OCI-LY7 (cell line): ENCODE measurements at regions not wholly inside any gene's neighbourhood (a gene's known extent, or its start where the extent isn't known, plus 50 kb on each side); places are given as distances from the start of the nearest gene placed in this dataset.

ENCODE experiments used
- BruUV-seq: library from RNA; stranded (reverse); fragments of 400-500 nt; replicated peaks from 2 replicates; lab custom pipeline; 2021; lab: Mats Ljungman, UMichigan
- CTCF ChIA-PET: fragments of 300-600 bp; sonication (Branson Sonifier 250); formaldehyde crosslinking; loops from one replicate; lab custom pipeline; 2022; ENCODE audit warnings: antibody characterized with exemption; ENCODE audit not compliant: unreplicated experiment; lab: Charles Lee
- POLR2A ChIA-PET: fragments of 300-600 bp; sonication (Branson Sonifier 250); formaldehyde crosslinking; loops from one replicate; lab custom pipeline; 2022; ENCODE audit warnings: antibody characterized with exemption; lab: Charles Lee
- DNase-seq: peaks from one replicate; pipeline ENCODE4 v3.0.0-alpha.2; 2015; ENCODE audit warnings: low spot score
- H2AFZ ChIP-seq: fragments of 200-600 bp; sonication (generic), shearing (Covaris generic); 2 replicates; pipeline ENCODE4 v1.6.1; 2014; ENCODE audit warnings: mild to moderate bottlenecking, antibody characterized with exemption, low read length, moderate library complexity
- H3K27ac ChIP-seq: fragments of 200-600 bp; sonication (generic); 2 replicates; pipeline ENCODE4 v1.5.1; 2014; ENCODE audit warnings: mixed run types, low read depth, mild to moderate bottlenecking, moderate library complexity, low read length, inconsistent platforms; ENCODE audit not compliant: poor library complexity, severe bottlenecking
- H3K36me3 ChIP-seq: fragments of 200-600 bp; sonication (generic); 2 replicates; pipeline ENCODE4 v1.6.1; 2014; ENCODE audit warnings: mild to moderate bottlenecking, antibody characterized with exemption, low read length, moderate library complexity, mixed read lengths; ENCODE audit not compliant: insufficient read depth
- H3K4me1 ChIP-seq: fragments of 200-600 bp; sonication (generic); 2 replicates; pipeline ENCODE4 v1.5.1; 2014; ENCODE audit warnings: mild to moderate bottlenecking, low read length; ENCODE audit not compliant: insufficient read depth, poor library complexity, severe bottlenecking
- H3K4me2 ChIP-seq: fragments of 200-600 bp; sonication (generic); 2 replicates; pipeline ENCODE4 v1.6.1; 2014; ENCODE audit warnings: mild to moderate bottlenecking, low read length
- H3K4me3 ChIP-seq: fragments of 200-600 bp; sonication (generic); 2 replicates; pipeline ENCODE4 v1.5.1; 2014; ENCODE audit warnings: mild to moderate bottlenecking, low read depth, low read length; ENCODE audit not compliant: poor library complexity, severe bottlenecking
- H3K79me2 ChIP-seq: fragments of 200-600 bp; sonication (generic); 2 replicates; pipeline ENCODE4 v1.6.1; 2016; ENCODE audit warnings: low read depth, mild to moderate bottlenecking, low read length, moderate library complexity, mixed read lengths; ENCODE audit not compliant: insufficient read depth
- H3K9me2 ChIP-seq: fragments of 200-600 bp; sonication (generic); 2 replicates; pipeline ENCODE4 v1.6.1; 2016; ENCODE audit warnings: mild to moderate bottlenecking, low read length, mixed read lengths; ENCODE audit not compliant: insufficient read depth
- H3K9me3 ChIP-seq: fragments of 200-600 bp; sonication (generic); 2 replicates; pipeline ENCODE4 v1.6.1; 2014; ENCODE audit warnings: mild to moderate bottlenecking, mixed run types, low read length, mixed read lengths
- H4K20me1 ChIP-seq: fragments of 200-600 bp; sonication (generic); 2 replicates; pipeline ENCODE4 v1.6.1; 2014; ENCODE audit warnings: mild to moderate bottlenecking, antibody characterized with exemption, low read length, moderate library complexity, mixed read lengths; ENCODE audit not compliant: insufficient read depth
- EZH2phosphoT487 ChIP-seq: fragments of 200-600 bp; sonication (generic); IDR thresholded peaks from 2 replicates; pipeline ENCODE4 v1.6.1; 2018; ENCODE audit warnings: low read depth, borderline replicate concordance, mild to moderate bottlenecking, mixed run types, antibody characterized with exemption, low read length, moderate library complexity, mixed read lengths
- intact Hi-C: fragments of 100-400 bp; cut with micrococcal nuclease; formaldehyde crosslinking; loops from one replicate; pipeline ENCODE4 v1.10.0; 2022; ENCODE audit not compliant: unreplicated experiment
- TF ChIP-seq, protein P1 (sequence below): fragments of 200-600 bp; sonication (generic); conservative IDR thresholded peaks from 2 replicates; pipeline ENCODE4 v1.5.1; 2014; ENCODE audit warnings: mild to moderate bottlenecking, antibody characterized with exemption, low read length, moderate library complexity, mixed read lengths

GRCh38 chr10:33887188-33887587 is 552.7 kb upstream of the NRP1 start:
- ChIA-PET CTCF (no interaction called here), POLR2A (no interaction called here)
- Histone ChIP-seq H3K4me1 (no peaks in the 10 kb centered on the region), H3K9me3 (no peaks in the 10 kb centered on the region), H3K9me2 (no peaks in the 10 kb centered on the region), H3K79me2 (no peaks in the 10 kb centered on the region), H3K27ac (no peak overlapping the region), H3K4me3 (no peak overlapping the region), H4K20me1 (no peaks in the 10 kb centered on the region), H2AFZ (no peak overlapping the region), H3K36me3 (no peaks in the 10 kb centered on the region), H3K4me2 (no peak overlapping the region)
- no TSS peak for BruUV-seq
- intact Hi-C loops: no loop called here
- TF ChIP-seq EZH2phosphoT487: no peak
- TF ChIP-seq, protein P1, sequence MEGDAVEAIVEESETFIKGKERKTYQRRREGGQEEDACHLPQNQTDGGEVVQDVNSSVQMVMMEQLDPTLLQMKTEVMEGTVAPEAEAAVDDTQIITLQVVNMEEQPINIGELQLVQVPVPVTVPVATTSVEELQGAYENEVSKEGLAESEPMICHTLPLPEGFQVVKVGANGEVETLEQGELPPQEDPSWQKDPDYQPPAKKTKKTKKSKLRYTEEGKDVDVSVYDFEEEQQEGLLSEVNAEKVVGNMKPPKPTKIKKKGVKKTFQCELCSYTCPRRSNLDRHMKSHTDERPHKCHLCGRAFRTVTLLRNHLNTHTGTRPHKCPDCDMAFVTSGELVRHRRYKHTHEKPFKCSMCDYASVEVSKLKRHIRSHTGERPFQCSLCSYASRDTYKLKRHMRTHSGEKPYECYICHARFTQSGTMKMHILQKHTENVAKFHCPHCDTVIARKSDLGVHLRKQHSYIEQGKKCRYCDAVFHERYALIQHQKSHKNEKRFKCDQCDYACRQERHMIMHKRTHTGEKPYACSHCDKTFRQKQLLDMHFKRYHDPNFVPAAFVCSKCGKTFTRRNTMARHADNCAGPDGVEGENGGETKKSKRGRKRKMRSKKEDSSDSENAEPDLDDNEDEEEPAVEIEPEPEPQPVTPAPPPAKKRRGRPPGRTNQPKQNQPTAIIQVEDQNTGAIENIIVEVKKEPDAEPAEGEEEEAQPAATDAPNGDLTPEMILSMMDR: no peak
- DNase-seq: no peak

GRCh38 chr10:33886299-33886698 is 551.8 kb upstream of the NRP1 start:
- ChIA-PET POLR2A (no interaction called here), CTCF (no interaction called here)
- H3K4me3 ChIP-seq: no peak overlapping the region
- no TSS peak for BruUV-seq
- H3K36me3 ChIP-seq: no peaks in the 10 kb centered on the region
- H3K9me3 ChIP-seq: no peaks in the 10 kb centered on the region
- no peaks in the 10 kb centered on the region for H3K9me2 ChIP-seq
- intact Hi-C loops: no loop called here
- no peaks in the 10 kb centered on the region for H3K79me2 ChIP-seq
- no peak overlapping the region for H3K27ac ChIP-seq
- H4K20me1 ChIP-seq: no peaks in the 10 kb centered on the region
- no peak overlapping the region for H2AFZ ChIP-seq
- no peak overlapping the region for H3K4me2 ChIP-seq
- TF ChIP-seq, protein P1: no peak
- TF ChIP-seq EZH2phosphoT487: no peak
- no peak for DNase-seq
- H3K4me1 ChIP-seq: no peaks in the 10 kb centered on the region

GRCh38 chr10:33884604-33885003 is 550.1 kb upstream of the NRP1 start:
- ChIA-PET CTCF (no interaction called here), POLR2A (no interaction called here)
- DNase-seq: no peak
- Histone ChIP-seq H3K9me3 (no peaks in the 10 kb centered on the region), H3K4me2 (no peak overlapping the region), H3K4me3 (no peak overlapping the region), H3K4me1 (no peaks in the 10 kb centered on the region), H4K20me1 (no peaks in the 10 kb centered on the region), H3K36me3 (no peaks in the 10 kb centered on the region), H3K79me2 (no peaks in the 10 kb centered on the region), H2AFZ (no peak overlapping the region), H3K9me2 (no peaks in the 10 kb centered on the region), H3K27ac (no peak overlapping the region)
- intact Hi-C loops: no loop called here
- no peak for TF ChIP-seq EZH2phosphoT487
- TF ChIP-seq, protein P1: no peak
- BruUV-seq: no TSS peak
